ENCODE measurements at regions not wholly inside any gene's neighbourhood (a gene's known extent, or its start where the extent isn't known, plus 50 kb on each side); places are given as distances from the start of the nearest gene placed in this dataset.

GRCh38 chr18:76622651-76623050 lies 127.6 kb upstream of the ZNF516 start:
- no peak overlapping the region for H3K27ac ChIP-seq (ENCODE audit: insufficient read length, low read depth, low read length)
- Mint-ChIP-seq H3K9me3 (peaks cover 0 to 5% of the 10 kb centered on the region in 2 experiments; a peak in 3 of 5 replicates), H3K4me3 (peak overlapping the region in 1 of 2 experiments; percentile 60; a peak in 2 of 5 replicates), H3K27ac (no peak overlapping the region), H3K27me3 (ENCODE audit: low read depth) (peaks cover 35% of the 10 kb centered on the region), H3K36me3 (ENCODE audit: insufficient read depth in 1 of 3, low read depth in 3 of 3) (0 out of 7 replicates have a peak, but pooled peaks cover 0 to 4% (median 0%) of the 10 kb centered on the region in 3 experiments), H3K4me1 (peaks cover 50 to 53% of the 10 kb centered on the region in 2 experiments)
- H4K5ac ChIP-seq (ENCODE audit: insufficient read length, low read depth, low read length): no peak overlapping the region
- no peak overlapping the region for H3K9ac ChIP-seq (ENCODE audit: extremely low read depth, insufficient read length, low read length)
- H3T11ph ChIP-seq (ENCODE audit: low read length): no peak overlapping the region
- no peaks in the 10 kb centered on the region for H3K27me3 ChIP-seq (ENCODE audit: insufficient read depth, low read length)
- no peaks in the 10 kb centered on the region for H3K9me3 ChIP-seq (ENCODE audit: control insufficient read depth, low read depth, low read length)
- no peak overlapping the region for H2BK12ac ChIP-seq (ENCODE audit: insufficient read length, low read depth, low read length)
- no peak for DNase-seq
- no peak overlapping the region for H3K56ac ChIP-seq (ENCODE audit: insufficient read length, low read depth, low read length)
- H2AFZ ChIP-seq (ENCODE audit: low read length): no peak overlapping the region
- no peak overlapping the region for H2BK15ac ChIP-seq (ENCODE audit: low read depth, low read length)
- no peaks in the 10 kb centered on the region for H3K79me1 ChIP-seq (ENCODE audit: insufficient read depth, low read depth, low read length, poor library complexity, severe bottlenecking)
- H3K4ac ChIP-seq (ENCODE audit: low read depth, low read length): no peak overlapping the region
- no CpG with 5 or more reads among the region's 8 CpGs for WGBS (ENCODE audit: extremely low coverage, insufficient read length, low lambda C conversion rate)
- H4K20me1 ChIP-seq (ENCODE audit: control insufficient read depth, insufficient read depth, insufficient read length): no peaks in the 10 kb centered on the region
- no peaks in the 10 kb centered on the region for H3K79me2 ChIP-seq (ENCODE audit: insufficient read depth, low read length)
- no peak overlapping the region for H2AK5ac ChIP-seq (ENCODE audit: insufficient read length, low read length)
- no peak overlapping the region for H3K23ac ChIP-seq (ENCODE audit: insufficient read length, low read depth, low read length)
- TF ChIP-seq CTCF (conservative IDR thresholded peaks at IDR 0.05): no peak
- no peak overlapping the region for H4K8ac ChIP-seq (replicated peaks; ENCODE audit: insufficient read length, low read depth, low read length)
- no peak overlapping the region for H4K91ac ChIP-seq (ENCODE audit: insufficient read length, low read depth, low read length)
- no peak overlapping the region for H3K18ac ChIP-seq (ENCODE audit: insufficient read length, low read depth, low read length)
- peaks cover 2% of the 10 kb centered on the region; the same call in 1 of the 2 replicates for H3K4me1 ChIP-seq (ENCODE audit: insufficient read depth, low read length)
- no peak overlapping the region for H2BK20ac ChIP-seq (ENCODE audit: low read depth, low read length, poor library complexity, severe bottlenecking)
- H2BK5ac ChIP-seq (ENCODE audit: insufficient read length, low read length): no peak overlapping the region
- H3K14ac ChIP-seq (ENCODE audit: insufficient read depth, low read length): no peak overlapping the region
- no peak overlapping the region for H3K4me2 ChIP-seq (ENCODE audit: insufficient read depth, insufficient read length, low read length)
- peaks cover 8% of the 10 kb centered on the region for H3K23me2 ChIP-seq (ENCODE audit: insufficient read length, low read depth, low read length, poor library complexity, severe bottlenecking)
- no peak overlapping the region for H2BK120ac ChIP-seq (ENCODE audit: low read depth, low read length, poor library complexity, severe bottlenecking)
